ENCODE measurements at regions not wholly inside any gene's neighbourhood (a gene's known extent, or its start where the extent isn't known, plus 50 kb on each side); places are given as distances from the start of the nearest gene placed in this dataset.
"Not testable (repeated sequence)": the region's sequence is repeated elsewhere in the genome, so short reads cannot be mapped to it uniquely, and the experiment has no call there.

GRCh38 chr12:126443977-126444376 is 1378.7 kb downstream of the AACS start:
- H3K4me1 ChIP-seq (ENCODE audit: low read depth): no peaks in the 10 kb centered on the region
- no peak for TF ChIP-seq CTCF (IDR thresholded peaks at IDR 0.05; ENCODE audit: low read depth, low read length)
- H3K27ac ChIP-seq: no peak overlapping the region
- DNase-seq (ENCODE audit: low read depth in 1 of 2, low spot score in 1 of 2): no peak
- H3K36me3 ChIP-seq: no peaks in the 10 kb centered on the region
- no peak overlapping the region for H3K4me3 ChIP-seq
- no peaks in the 10 kb centered on the region for H3K27me3 ChIP-seq
- H3K9me3 ChIP-seq (ENCODE audit: low read depth): no peaks in the 10 kb centered on the region

GRCh38 chr12:126447346-126447745 is 1382.1 kb downstream of the AACS start:
- TF ChIP-seq CTCF (IDR thresholded peaks at IDR 0.05; ENCODE audit: low read depth, low read length): no peak
- Histone ChIP-seq H3K36me3 (no peaks in the 10 kb centered on the region), H3K27me3 (no peaks in the 10 kb centered on the region), H3K27ac (no peak overlapping the region), H3K9me3 (ENCODE audit: low read depth) (no peaks in the 10 kb centered on the region), H3K4me3 (no peak overlapping the region), H3K4me1 (ENCODE audit: low read depth) (no peaks in the 10 kb centered on the region)
- no peak for DNase-seq (ENCODE audit: low read depth in 1 of 2, low spot score in 1 of 2)

GRCh38 chr12:126451809-126452208 is 1386.6 kb downstream of the AACS start:
- Histone ChIP-seq H3K27me3 (no peaks in the 10 kb centered on the region), H3K36me3 (no peaks in the 10 kb centered on the region), H3K4me1 (ENCODE audit: low read depth) (no peaks in the 10 kb centered on the region), H3K4me3 (no peak overlapping the region), H3K27ac (no peak overlapping the region), H3K9me3 (ENCODE audit: low read depth) (no peaks in the 10 kb centered on the region)
- no peak for TF ChIP-seq CTCF (IDR thresholded peaks at IDR 0.05; ENCODE audit: low read depth, low read length)
- DNase-seq (ENCODE audit: low read depth in 1 of 2, low spot score in 1 of 2): no peak

- H3K36me3 ChIP-seq; DNase-seq (ENCODE audit: low read depth in 1 of 2, low spot score in 1 of 2); H3K4me3 ChIP-seq; H3K9me3 ChIP-seq (ENCODE audit: low read depth); H3K27me3 ChIP-seq; H3K4me1 ChIP-seq (ENCODE audit: low read depth); H3K27ac ChIP-seq: not testable (repeated sequence)
These were observed 1387.5 kb downstream of the AACS start for GRCh38 chr12:126452686-126453085.

GRCh38 chr12:126454581-126454980 is 1389.3 kb downstream of the AACS start:
- no peak overlapping the region for H3K4me3 ChIP-seq
- H3K36me3 ChIP-seq: no peaks in the 10 kb centered on the region
- TF ChIP-seq CTCF (IDR thresholded peaks at IDR 0.05; ENCODE audit: low read depth, low read length): no peak
- H3K4me1 ChIP-seq (ENCODE audit: low read depth): no peaks in the 10 kb centered on the region
- H3K27ac ChIP-seq: no peak overlapping the region
- H3K27me3 ChIP-seq: no peaks in the 10 kb centered on the region
- DNase-seq (ENCODE audit: low read depth in 1 of 2, low spot score in 1 of 2): no peak
- H3K9me3 ChIP-seq (ENCODE audit: low read depth): no peaks in the 10 kb centered on the region

- DNase-seq (ENCODE audit: low read depth in 1 of 2, low spot score in 1 of 2): no peak
- TF ChIP-seq CTCF (IDR thresholded peaks at IDR 0.05; ENCODE audit: low read depth, low read length): no peak
- no peaks in the 10 kb centered on the region for H3K27me3 ChIP-seq
- H3K36me3 ChIP-seq: no peaks in the 10 kb centered on the region
- no peaks in the 10 kb centered on the region for H3K4me1 ChIP-seq (ENCODE audit: low read depth)
- H3K9me3 ChIP-seq (ENCODE audit: low read depth): no peaks in the 10 kb centered on the region
- H3K4me3 ChIP-seq: no peak overlapping the region
- no peak overlapping the region for H3K27ac ChIP-seq
These were observed 1392.5 kb downstream of the AACS start for GRCh38 chr12:126457776-126458175.
